ENCODE measurements at regions not wholly inside any gene's neighbourhood (a gene's known extent, or its start where the extent isn't known, plus 50 kb on each side); places are given as distances from the start of the nearest gene placed in this dataset.

- TF ChIP-seq POLR2A (IDR thresholded peaks at IDR 0.05; ENCODE audit: low read depth), result no peak
- TF ChIP-seq POLR2AphosphoS5 (IDR thresholded peaks at IDR 0.05), result no peak
- no peak for TF ChIP-seq CTCF (IDR thresholded peaks at IDR 0.05)
- no peak for TF ChIP-seq EP300 (IDR thresholded peaks at IDR 0.05)
Observed at GRCh38 chr18:24786027-24786426, 325.6 kb downstream of the HRH4 start.
